ENCODE measurements at regions not wholly inside any gene's neighbourhood (a gene's known extent, or its start where the extent isn't known, plus 50 kb on each side); places are given as distances from the start of the nearest gene placed in this dataset.
A peak's percentile ranks its signal among the peaks of the same experiment; 100 is the strongest.

- DNase-seq (ENCODE audit: insufficient read length, low spot score) (no peak), FAIRE-seq (peak; percentile 55)
- TF ChIP-seq POLR2AphosphoS5 (IDR thresholded peaks at IDR 0.05; ENCODE audit: low read depth, low read length) (no peak), POU2F2 (IDR thresholded peaks at IDR 0.05; ENCODE audit: low read depth, low read length) (no peak), TAF1 (IDR thresholded peaks at IDR 0.05; ENCODE audit: low read depth, low read length) (no peak), POLR2A (IDR thresholded peaks at IDR 0.05; ENCODE audit: low read depth, low read length) (no peak), PAX5 (IDR thresholded peaks at IDR 0.05; ENCODE audit: insufficient read depth, low read length, severe bottlenecking) (no peak), SPI1 (IDR thresholded peaks at IDR 0.05; ENCODE audit: low read depth, low read length) (no peak)
These were observed 409.0 kb downstream of the LPIN1 start for GRCh38 chr2:12155303-12156051.

- TF ChIP-seq POLR2AphosphoS5 (IDR thresholded peaks at IDR 0.05; ENCODE audit: low read depth, low read length) (no peak), POU2F2 (IDR thresholded peaks at IDR 0.05; ENCODE audit: low read depth, low read length) (no peak), TAF1 (IDR thresholded peaks at IDR 0.05; ENCODE audit: low read depth, low read length) (no peak), SPI1 (IDR thresholded peaks at IDR 0.05; ENCODE audit: low read depth, low read length) (no peak), POLR2A (IDR thresholded peaks at IDR 0.05; ENCODE audit: low read depth, low read length) (no peak), PAX5 (IDR thresholded peaks at IDR 0.05; ENCODE audit: insufficient read depth, low read length, severe bottlenecking) (no peak)
- FAIRE-seq, result peak; percentile 85
- DNase-seq (ENCODE audit: insufficient read length, low spot score), result no peak
These were observed 409.9 kb downstream of the LPIN1 start for GRCh38 chr2:12156349-12156748.

- no peak for DNase-seq (ENCODE audit: insufficient read length, low spot score)
- TF ChIP-seq POLR2A (IDR thresholded peaks at IDR 0.05; ENCODE audit: low read depth, low read length) (no peak), POLR2AphosphoS5 (IDR thresholded peaks at IDR 0.05; ENCODE audit: low read depth, low read length) (no peak), TAF1 (IDR thresholded peaks at IDR 0.05; ENCODE audit: low read depth, low read length) (no peak), SPI1 (IDR thresholded peaks at IDR 0.05; ENCODE audit: low read depth, low read length) (no peak), POU2F2 (IDR thresholded peaks at IDR 0.05; ENCODE audit: low read depth, low read length) (no peak), PAX5 (IDR thresholded peaks at IDR 0.05; ENCODE audit: insufficient read depth, low read length, severe bottlenecking) (no peak)
- no peak for FAIRE-seq
These were observed 414.7 kb downstream of the LPIN1 start for GRCh38 chr2:12161085-12161484.

- no peak for TF ChIP-seq TAF1 (IDR thresholded peaks at IDR 0.05; ENCODE audit: low read depth, low read length)
- TF ChIP-seq SPI1 (IDR thresholded peaks at IDR 0.05; ENCODE audit: low read depth, low read length), result no peak
- no peak for TF ChIP-seq POU2F2 (IDR thresholded peaks at IDR 0.05; ENCODE audit: low read depth, low read length)
- TF ChIP-seq POLR2A (IDR thresholded peaks at IDR 0.05; ENCODE audit: low read depth, low read length), result no peak
- TF ChIP-seq PAX5 (IDR thresholded peaks at IDR 0.05; ENCODE audit: insufficient read depth, low read length, severe bottlenecking), result no peak
- no peak for TF ChIP-seq POLR2AphosphoS5 (IDR thresholded peaks at IDR 0.05; ENCODE audit: low read depth, low read length)
- FAIRE-seq (peak; percentile 77), DNase-seq (ENCODE audit: insufficient read length, low spot score) (no peak)
These were observed 416.1 kb downstream of the LPIN1 start for GRCh38 chr2:12162269-12163247.

- FAIRE-seq, result no peak
- TF ChIP-seq POU2F2 (IDR thresholded peaks at IDR 0.05; ENCODE audit: low read depth, low read length) (no peak), POLR2AphosphoS5 (IDR thresholded peaks at IDR 0.05; ENCODE audit: low read depth, low read length) (no peak), SPI1 (IDR thresholded peaks at IDR 0.05; ENCODE audit: low read depth, low read length) (no peak), TAF1 (IDR thresholded peaks at IDR 0.05; ENCODE audit: low read depth, low read length) (no peak), PAX5 (IDR thresholded peaks at IDR 0.05; ENCODE audit: insufficient read depth, low read length, severe bottlenecking) (no peak), POLR2A (IDR thresholded peaks at IDR 0.05; ENCODE audit: low read depth, low read length) (no peak)
- no peak for DNase-seq (ENCODE audit: insufficient read length, low spot score)
These were observed 417.4 kb downstream of the LPIN1 start for GRCh38 chr2:12163866-12164265.

GRCh38 chr2:12164689-12165088 is 418.3 kb downstream of the LPIN1 start:
- DNase-seq (ENCODE audit: insufficient read length, low spot score), result no peak
- no peak for FAIRE-seq
- no peak for TF ChIP-seq POU2F2 (IDR thresholded peaks at IDR 0.05; ENCODE audit: low read depth, low read length)
- no peak for TF ChIP-seq SPI1 (IDR thresholded peaks at IDR 0.05; ENCODE audit: low read depth, low read length)
- no peak for TF ChIP-seq TAF1 (IDR thresholded peaks at IDR 0.05; ENCODE audit: low read depth, low read length)
- no peak for TF ChIP-seq POLR2A (IDR thresholded peaks at IDR 0.05; ENCODE audit: low read depth, low read length)
- no peak for TF ChIP-seq POLR2AphosphoS5 (IDR thresholded peaks at IDR 0.05; ENCODE audit: low read depth, low read length)
- no peak for TF ChIP-seq PAX5 (IDR thresholded peaks at IDR 0.05; ENCODE audit: insufficient read depth, low read length, severe bottlenecking)

GRCh38 chr2:12167525-12168317 is 421.3 kb downstream of the LPIN1 start:
- FAIRE-seq (no peak), DNase-seq (ENCODE audit: insufficient read length, low spot score) (no peak)
- TF ChIP-seq POU2F2 (IDR thresholded peaks at IDR 0.05; ENCODE audit: low read depth, low read length) (no peak), PAX5 (IDR thresholded peaks at IDR 0.05; ENCODE audit: insufficient read depth, low read length, severe bottlenecking) (no peak), POLR2AphosphoS5 (IDR thresholded peaks at IDR 0.05; ENCODE audit: low read depth, low read length) (no peak), SPI1 (IDR thresholded peaks at IDR 0.05; ENCODE audit: low read depth, low read length) (no peak), POLR2A (IDR thresholded peaks at IDR 0.05; ENCODE audit: low read depth, low read length) (no peak), TAF1 (IDR thresholded peaks at IDR 0.05; ENCODE audit: low read depth, low read length) (no peak)

- FAIRE-seq, result no peak
- DNase-seq (ENCODE audit: insufficient read length, low spot score), result no peak
- TF ChIP-seq POLR2A (IDR thresholded peaks at IDR 0.05; ENCODE audit: low read depth, low read length) (no peak), POU2F2 (IDR thresholded peaks at IDR 0.05; ENCODE audit: low read depth, low read length) (no peak)
These were observed 421.9 kb downstream of the LPIN1 start for GRCh38 chr2:12168354-12168753.
